GM19452 (cell line): ENCODE measurements at regions not wholly inside any gene's neighbourhood (a gene's known extent, or its start where the extent isn't known, plus 50 kb on each side); places are given as distances from the start of the nearest gene placed in this dataset.

Experiments used
- ATAC-seq: cut with Tn5 transposase; IDR thresholded peaks from one replicate; pipeline ENCODE4 v1.9.1; 2021; ENCODE audit not compliant: unreplicated experiment

- no peak for ATAC-seq
Observed at GRCh38 chr21:22855581-22855980, 1857.4 kb downstream of the NCAM2 start.

GRCh38 chr21:22871692-22872091 lies 1873.5 kb downstream of the NCAM2 start:
- ATAC-seq: no peak

- no peak for ATAC-seq
Observed at GRCh38 chr21:22880573-22880972, 1882.4 kb downstream of the NCAM2 start.

GRCh38 chr21:22881131-22881530 lies 1882.9 kb downstream of the NCAM2 start:
- no peak for ATAC-seq

- ATAC-seq: no peak
Observed at GRCh38 chr21:22885079-22885478, 1886.9 kb downstream of the NCAM2 start.

- no peak for ATAC-seq
Observed at GRCh38 chr21:22885614-22886013, 1887.4 kb downstream of the NCAM2 start.

GRCh38 chr21:22889445-22889844 lies 1891.2 kb downstream of the NCAM2 start:
- ATAC-seq: no peak

GRCh38 chr21:22890656-22891055 lies 1892.4 kb downstream of the NCAM2 start:
- ATAC-seq: no peak

- ATAC-seq: no peak
Observed at GRCh38 chr21:22892028-22892427, 1893.8 kb downstream of the NCAM2 start.

- no peak for ATAC-seq
Observed at GRCh38 chr21:22892740-22893139, 1894.5 kb downstream of the NCAM2 start.

GRCh38 chr21:22898051-22898665 lies 1899.9 kb downstream of the NCAM2 start:
- ATAC-seq: no peak

- no peak for ATAC-seq
Observed at GRCh38 chr21:22900490-22900889, 1902.3 kb downstream of the NCAM2 start.

- ATAC-seq: no peak
Observed at GRCh38 chr21:22903851-22904250, 1905.6 kb downstream of the NCAM2 start.

GRCh38 chr21:22904385-22904784 lies 1906.2 kb downstream of the NCAM2 start:
- no peak for ATAC-seq

GRCh38 chr21:22925032-22925431 lies 1926.8 kb downstream of the NCAM2 start:
- ATAC-seq: no peak

GRCh38 chr21:22927469-22927868 lies 1929.3 kb downstream of the NCAM2 start:
- ATAC-seq: no peak

- no peak for ATAC-seq
Observed at GRCh38 chr21:22941779-22942490, 1943.7 kb downstream of the NCAM2 start.

GRCh38 chr21:22955559-22955958 lies 1957.3 kb downstream of the NCAM2 start:
- no peak for ATAC-seq

GRCh38 chr21:22961258-22961657 lies 1963.0 kb downstream of the NCAM2 start:
- no peak for ATAC-seq

GRCh38 chr21:22965455-22966135 lies 1967.4 kb downstream of the NCAM2 start:
- no peak for ATAC-seq

GRCh38 chr21:22981819-22982218 lies 1983.6 kb downstream of the NCAM2 start:
- no peak for ATAC-seq

- no peak for ATAC-seq
Observed at GRCh38 chr21:22993144-22993543, 1994.9 kb downstream of the NCAM2 start.
